HG03175 (cell line): ENCODE measurements at regions not wholly inside any gene's neighbourhood (a gene's known extent, or its start where the extent isn't known, plus 50 kb on each side); places are given as distances from the start of the nearest gene placed in this dataset.

Experiments used
- ATAC-seq: cut with Tn5 transposase; IDR thresholded peaks from one replicate; pipeline ENCODE4 v1.9.1; 2021; ENCODE audit warnings: mild to moderate bottlenecking, moderate library complexity; ENCODE audit not compliant: unreplicated experiment

GRCh38 chr2:125837611-125838010, 818.3 kb upstream of the GYPC start:
- ATAC-seq, result no peak

GRCh38 chr2:125839945-125840344, 816.0 kb upstream of the GYPC start:
- no peak for ATAC-seq

- no peak for ATAC-seq
These were observed 813.9 kb upstream of the GYPC start for GRCh38 chr2:125842041-125842440.

GRCh38 chr2:125850541-125850940, 805.4 kb upstream of the GYPC start:
- ATAC-seq, result no peak

GRCh38 chr2:125852364-125852763, 803.6 kb upstream of the GYPC start:
- no peak for ATAC-seq

GRCh38 chr2:125853626-125854025, 802.3 kb upstream of the GYPC start:
- no peak for ATAC-seq

GRCh38 chr2:125855204-125855603, 800.8 kb upstream of the GYPC start:
- ATAC-seq, result no peak

- no peak for ATAC-seq
These were observed 797.8 kb upstream of the GYPC start for GRCh38 chr2:125857971-125858794.

- ATAC-seq, result no peak
These were observed 794.5 kb upstream of the GYPC start for GRCh38 chr2:125861461-125861860.

- ATAC-seq, result no peak
These were observed 788.0 kb upstream of the GYPC start for GRCh38 chr2:125867908-125868307.

- no peak for ATAC-seq
These were observed 785.7 kb upstream of the GYPC start for GRCh38 chr2:125870264-125870663.

GRCh38 chr2:125870746-125871145, 785.2 kb upstream of the GYPC start:
- ATAC-seq, result no peak

GRCh38 chr2:125874564-125874963, 781.4 kb upstream of the GYPC start:
- ATAC-seq, result no peak

- ATAC-seq, result no peak
These were observed 770.6 kb upstream of the GYPC start for GRCh38 chr2:125885340-125885739.

GRCh38 chr2:125886153-125886552, 769.8 kb upstream of the GYPC start:
- ATAC-seq, result no peak

- no peak for ATAC-seq
These were observed 754.7 kb upstream of the GYPC start for GRCh38 chr2:125901278-125901677.

GRCh38 chr2:125925891-125926546, 729.9 kb upstream of the GYPC start:
- ATAC-seq, result no peak

GRCh38 chr2:125935559-125935958, 720.4 kb upstream of the GYPC start:
- no peak for ATAC-seq

- no peak for ATAC-seq
These were observed 713.2 kb upstream of the GYPC start for GRCh38 chr2:125942585-125943424.

GRCh38 chr2:125959047-125959446, 696.9 kb upstream of the GYPC start:
- no peak for ATAC-seq

- ATAC-seq, result no peak
These were observed 694.2 kb upstream of the GYPC start for GRCh38 chr2:125961739-125962138.

- ATAC-seq, result no peak
These were observed 676.1 kb upstream of the GYPC start for GRCh38 chr2:125979886-125980285.
